H1 (cell line): ENCODE measurements at regions not wholly inside any gene's neighbourhood (a gene's known extent, or its start where the extent isn't known, plus 50 kb on each side); places are given as distances from the start of the nearest gene placed in this dataset.

Source experiments
- CTCF ChIA-PET: fragments of 300-600 bp; sonication (Branson Sonifier 250); formaldehyde crosslinking; loops from one replicate; lab custom pipeline; 2021; ENCODE audit not compliant: partially characterized antibody; lab: Charles Lee
- POLR2A ChIA-PET: fragments of 300-600 bp; sonication (Branson Sonifier 250); formaldehyde crosslinking; loops from one replicate; lab custom pipeline; 2021; ENCODE audit warnings: inconsistent platforms; ENCODE audit not compliant: partially characterized antibody; lab: Charles Lee
- DNase-seq, 2 experiments: peaks; one replicate each; pipeline versions ENCODE4 v3.0.0 to v3.0.0-alpha.2; 2010 to 2022; ENCODE audit warnings: low spot score in 2 of 2, low read depth in 1 of 2, mixed read lengths in 1 of 2
- FAIRE-seq: peaks from 2 replicates; lab custom pipeline; 2011; peaks lifted over from hg19 to GRCh38; lab: Jason Lieb, UNC
- H2AFZ ChIP-seq: 2 replicates; pipeline ENCODE4 v1.8.1; 2012; ENCODE audit warnings: low read length, inconsistent platforms
- H2AK5ac ChIP-seq: 2 replicates; pipeline ENCODE4 v1.6.1; 2013; ENCODE audit warnings: low read depth, low read length
- H2BK120ac ChIP-seq: replicated peaks from 2 replicates; pipeline ENCODE3; 2013; ENCODE audit warnings: low read depth, low read length, inconsistent platforms
- H2BK12ac ChIP-seq: 2 replicates; pipeline ENCODE4 v1.6.1; 2013; ENCODE audit warnings: low read depth, low read length
- H2BK15ac ChIP-seq: 2 replicates; pipeline ENCODE4 v1.6.1; 2013; ENCODE audit warnings: low read length
- H2BK20ac ChIP-seq: 2 replicates; pipeline ENCODE4 v1.6.1; 2013; ENCODE audit warnings: low read length
- H2BK5ac ChIP-seq: 2 replicates; pipeline ENCODE4 v1.6.1; 2013; ENCODE audit warnings: low read depth, low read length
- H3K14ac ChIP-seq: 2 replicates; pipeline ENCODE4 v1.6.1; 2013; ENCODE audit warnings: inconsistent platforms; ENCODE audit not compliant: insufficient read length
- H3K18ac ChIP-seq: 2 replicates; pipeline ENCODE4 v1.6.1; 2013; ENCODE audit warnings: low read length; ENCODE audit errors: extremely low read depth
- H3K23ac ChIP-seq: 2 replicates; pipeline ENCODE4 v1.6.1; 2013; ENCODE audit warnings: inconsistent platforms; ENCODE audit not compliant: insufficient read length
- H3K23me2 ChIP-seq: 2 replicates; pipeline ENCODE4 v1.6.1; 2013; ENCODE audit warnings: low read depth, low read length
- H3K27ac ChIP-seq: 2 replicates; pipeline ENCODE4 v1.6.1; 2011; ENCODE audit warnings: low read depth, low read length, inconsistent platforms
- H3K27me3 ChIP-seq, 4 experiments: replicated peaks in 1 of 4; 1 replicate in 1 of 4; 2 replicates in 3 of 4; pipeline versions ENCODE4 v1.6.1 to v1.8.1; 2011 to 2013; ENCODE audit warnings: low read length in 3 of 4, mild to moderate bottlenecking in 3 of 4, inconsistent platforms in 2 of 4, mixed read lengths in 2 of 4, moderate library complexity in 1 of 4; ENCODE audit not compliant: control insufficient read depth in 3 of 4, insufficient read depth in 3 of 4; ENCODE audit errors: extremely low read depth in 1 of 4
- H3K36me3 ChIP-seq, 4 experiments: 2 replicates each; pipeline versions ENCODE4 v1.6.1 to v1.8.1; 2011 to 2013; ENCODE audit warnings: mild to moderate bottlenecking in 4 of 4, low read length in 3 of 4, moderate library complexity in 2 of 4, control low read depth in 1 of 4, inconsistent platforms in 1 of 4; ENCODE audit not compliant: insufficient read depth in 4 of 4, control insufficient read depth in 2 of 4
- H3K4ac ChIP-seq: replicated peaks from 2 replicates; pipeline ENCODE3; 2013; ENCODE audit warnings: low read length, low read depth, mixed read lengths, inconsistent platforms; ENCODE audit not compliant: insufficient read length
- H3K4me1 ChIP-seq, 4 experiments: replicated peaks in 1 of 4; 1 replicate in 1 of 4; 2 replicates in 3 of 4; pipeline versions ENCODE4 v1.6.1 to v1.8.1; 2011 to 2013; ENCODE audit warnings: low read length in 3 of 4, inconsistent platforms in 2 of 4, mixed read lengths in 1 of 4; ENCODE audit not compliant: insufficient read depth in 4 of 4, control insufficient read depth in 3 of 4
- H3K4me2 ChIP-seq, 2 experiments: 2 replicates each; pipeline versions ENCODE4 v1.6.1 to v1.8.1; 2011 to 2013; ENCODE audit warnings: low read depth in 2 of 2, low read length in 2 of 2, control low read depth in 1 of 2, inconsistent platforms in 1 of 2, mild to moderate bottlenecking in 1 of 2; ENCODE audit not compliant: insufficient read depth in 1 of 2
- H3K4me3 ChIP-seq, 4 experiments: fragments of 200-600, 300-600 bp in 1 of 4; sonication (generic), shearing (Covaris generic), sonication (Bioruptor Twin) in 1 of 4; 2 replicates each; pipeline versions ENCODE4 v1.5.1 to v1.8.1; 2011 to 2016; ENCODE audit warnings: low read length in 4 of 4, low read depth in 3 of 4, control low read depth in 2 of 4, inconsistent platforms in 2 of 4, mild to moderate bottlenecking in 2 of 4, mixed read lengths in 1 of 4, moderate library complexity in 1 of 4; ENCODE audit not compliant: insufficient read depth in 2 of 4; ENCODE audit errors: extremely low read depth in 1 of 4
- H3K56ac ChIP-seq: replicated peaks from 2 replicates; pipeline ENCODE3; 2013; ENCODE audit warnings: low read depth, mild to moderate bottlenecking, mixed read lengths, low read length, inconsistent platforms; ENCODE audit not compliant: insufficient read length
- H3K79me1 ChIP-seq: 2 replicates; pipeline ENCODE4 v1.6.1; 2013; ENCODE audit warnings: low read depth, low read length, control low read depth
- H3K79me2 ChIP-seq, 2 experiments: 2 replicates each; pipeline versions ENCODE4 v1.6.1 to v1.8.1; 2012 to 2013; ENCODE audit warnings: low read length in 2 of 2, mild to moderate bottlenecking in 2 of 2, inconsistent platforms in 1 of 2; ENCODE audit not compliant: insufficient read depth in 2 of 2, control insufficient read depth in 1 of 2
- H3K9ac ChIP-seq, 4 experiments: replicated peaks in 1 of 4; 1 replicate in 1 of 4; 2 replicates in 3 of 4; pipeline versions ENCODE4 v1.6.1 to v1.8.1; 2011 to 2013; ENCODE audit warnings: low read depth in 3 of 4, low read length in 3 of 4, control low read depth in 2 of 4, mild to moderate bottlenecking in 2 of 4, moderate library complexity in 2 of 4, inconsistent platforms in 1 of 4; ENCODE audit errors: extremely low read depth in 1 of 4
- H3K9me3 ChIP-seq, 2 experiments: 2 replicates each; pipeline versions ENCODE4 v1.6.1 to v1.8.1; 2012 to 2013; ENCODE audit warnings: mild to moderate bottlenecking in 2 of 2, moderate library complexity in 2 of 2, control low read depth in 1 of 2, inconsistent platforms in 1 of 2, low read depth in 1 of 2, low read length in 1 of 2, mixed read lengths in 1 of 2; ENCODE audit not compliant: insufficient read depth in 2 of 2
- H4K20me1 ChIP-seq, 2 experiments: replicated peaks in 1 of 2; 2 replicates each; pipeline versions ENCODE3 to v1.8.1; 2011 to 2013; ENCODE audit warnings: inconsistent platforms in 2 of 2, low read length in 2 of 2, mild to moderate bottlenecking in 1 of 2; ENCODE audit not compliant: insufficient read depth in 2 of 2, control insufficient read depth in 1 of 2
- H4K5ac ChIP-seq: 2 replicates; pipeline ENCODE4 v1.6.1; 2013; ENCODE audit warnings: low read length, low read depth, mixed read lengths, inconsistent platforms; ENCODE audit not compliant: insufficient read length
- H4K8ac ChIP-seq: 2 replicates; pipeline ENCODE4 v1.8.0; 2013; ENCODE audit warnings: mild to moderate bottlenecking, moderate library complexity, low read length, inconsistent platforms; ENCODE audit not compliant: insufficient read depth; ENCODE audit errors: extremely low read depth
- H4K91ac ChIP-seq: replicated peaks from 2 replicates; pipeline ENCODE3; 2013; ENCODE audit warnings: low read length, mixed read lengths, inconsistent platforms; ENCODE audit not compliant: insufficient read length
- ASH2L ChIP-seq: fragments of 200-600, 300-600 bp; sonication (generic); IDR thresholded peaks from one replicate; pipeline ENCODE4 v1.7.1; 2017; ENCODE audit warnings: low read length
- CBX8 ChIP-seq: fragments of 300-800, 300-1000 bp; sonication (generic); IDR thresholded peaks from 2 replicates; pipeline ENCODE4 v1.7.1; 2016; ENCODE audit warnings: low read depth, low read length, borderline replicate concordance
- CTBP2 ChIP-seq: IDR thresholded peaks from 2 replicates; pipeline ENCODE4 v1.7.0; 2011; ENCODE audit warnings: borderline replicate concordance, mild to moderate bottlenecking, moderate library complexity, mixed read lengths, low read length; ENCODE audit not compliant: insufficient read depth, insufficient read length
- EGR1 ChIP-seq: IDR thresholded peaks from 2 replicates; pipeline ENCODE4 v1.6.1; 2011; ENCODE audit warnings: low read depth, low read length, borderline replicate concordance
- EP300 ChIP-seq, 2 experiments: IDR thresholded peaks; 1 replicate in 1 of 2; 2 replicates in 1 of 2; pipeline ENCODE4 v1.6.1; 2011 to 2012; ENCODE audit warnings: low read depth in 2 of 2, low read length in 2 of 2, mild to moderate bottlenecking in 2 of 2, borderline replicate concordance in 1 of 2, inconsistent platforms in 1 of 2, moderate library complexity in 1 of 2
- GABPA ChIP-seq: IDR thresholded peaks from 2 replicates; pipeline ENCODE4 v1.6.1; 2011; ENCODE audit warnings: mild to moderate bottlenecking, low read length, moderate library complexity, borderline replicate concordance; ENCODE audit not compliant: insufficient read depth
- KDM4A ChIP-seq: IDR thresholded peaks from one replicate; pipeline ENCODE4 v1.7.1; 2012; ENCODE audit warnings: low read depth, mild to moderate bottlenecking, moderate library complexity, low read length, inconsistent platforms; ENCODE audit not compliant: severe bottlenecking
- KDM5A ChIP-seq: fragments of 200-600 bp; IDR thresholded peaks from 2 replicates; pipeline ENCODE4 v1.7.1; 2012; ENCODE audit warnings: mild to moderate bottlenecking, low read length, inconsistent platforms, mixed read lengths
- NANOG ChIP-seq: IDR thresholded peaks from 2 replicates; pipeline ENCODE4 v1.6.1; 2011; ENCODE audit warnings: low read length, low read depth, mild to moderate bottlenecking, inconsistent platforms; ENCODE audit not compliant: insufficient read depth, poor library complexity, severe bottlenecking
- NRF1 ChIP-seq: IDR thresholded peaks from 2 replicates; pipeline ENCODE4 v1.6.1; 2011; ENCODE audit warnings: mild to moderate bottlenecking, low read depth, low read length, improper control_type of control experiment
- SP2 ChIP-seq: IDR thresholded peaks from 2 replicates; pipeline ENCODE4 v1.6.1; 2012; ENCODE audit warnings: mild to moderate bottlenecking, low read length, inconsistent platforms
- SRF ChIP-seq: IDR thresholded peaks from 2 replicates; pipeline ENCODE4 v1.6.1; 2011; ENCODE audit warnings: mild to moderate bottlenecking, low read depth, low read length, moderate library complexity
- TEAD4 ChIP-seq: IDR thresholded peaks from 2 replicates; pipeline ENCODE4 v1.6.1; 2012; ENCODE audit warnings: low read depth, low read length, inconsistent platforms, mixed read lengths
- WGBS, 2 experiments: shearing (Covaris generic) in 1 of 2; methylation state at CpG; one replicate each; pipeline versions ENCODE4 v1.1.6 to v1.1.7; 2013 to 2015; ENCODE audit warnings: low lambda C conversion rate in 2 of 2, mixed read lengths in 2 of 2, inconsistent platforms in 1 of 2, low coverage in 1 of 2, missing lambda C conversion rate in 1 of 2; ENCODE audit not compliant: insufficient replicate concordance in 2 of 2, insufficient coverage in 1 of 2, insufficient read length in 1 of 2; ENCODE audit errors: extremely low coverage in 1 of 2, missing lambda C conversion rate in 1 of 2; 5-methylcytosine and 5-hydroxymethylcytosine counted together

GRCh38 chr11:114914231-114915005, 236.1 kb downstream of the NXPE2 start:
- 92% methylated on average over 1 of the region's 1 CpG; no CpG with 5 or more reads in 1 of the 2 experiments for WGBS, 2 experiments
- TF ChIP-seq NRF1, result no peak
- no peak for TF ChIP-seq EGR1
- TF ChIP-seq KDM4A, result no peak
- no peak for TF ChIP-seq CBX8
- no peak for TF ChIP-seq GABPA
- no peak for TF ChIP-seq ASH2L
- TF ChIP-seq KDM5A, result no peak
- TF ChIP-seq SRF, result no peak
- no peak for TF ChIP-seq EP300 (IDR thresholded peaks at IDR 0.05; ENCODE audit: borderline replicate concordance in 1 of 2, low read depth in 2 of 2, low read length in 2 of 2)
- no peak for TF ChIP-seq SP2
- TF ChIP-seq NANOG, result no peak
- no peak for TF ChIP-seq TEAD4
- no peak for TF ChIP-seq CTBP2

More at GRCh38 chr11:114914231-114915005, 236.1 kb downstream of the NXPE2 start:
- CTCF ChIA-PET, result interaction anchor here (0.5 to 4.6 kb wide), 6 partner anchors 10 to 356 kb away, joined by 3 to 28 read pairs (median 6); no protein-coding TSS in a partner anchor
- FAIRE-seq, result no peak
- no peaks in the 10 kb centered on the region for H3K23me2 ChIP-seq
- H3K27me3 ChIP-seq, result no peaks in the 10 kb centered on the region
- no peaks in the 10 kb centered on the region; a peak in 1 of 7 replicates for H3K4me1 ChIP-seq
- H3K36me3 ChIP-seq, result no peaks in the 10 kb centered on the region
- no peak overlapping the region for H2BK5ac ChIP-seq
- no peak overlapping the region for H3K14ac ChIP-seq
- POLR2A ChIA-PET, result no interaction called here
- no peak overlapping the region for H2BK120ac ChIP-seq
- no peak overlapping the region for H3K9ac ChIP-seq
- H3K4me2 ChIP-seq, result no peak overlapping the region
- no peak overlapping the region for H3K27ac ChIP-seq
- H4K91ac ChIP-seq, result no peak overlapping the region
- H4K5ac ChIP-seq, result no peak overlapping the region
- no peaks in the 10 kb centered on the region for H4K20me1 ChIP-seq
- no peak overlapping the region for H2BK12ac ChIP-seq
- H3K4ac ChIP-seq, result no peak overlapping the region
- no peaks in the 10 kb centered on the region for H3K79me2 ChIP-seq
- H2BK15ac ChIP-seq, result no peak overlapping the region
- no peaks in the 10 kb centered on the region for H3K79me1 ChIP-seq
- H3K4me3 ChIP-seq, result no peak overlapping the region
- H2BK20ac ChIP-seq, result no peak overlapping the region
- H3K23ac ChIP-seq, result no peak overlapping the region
- H4K8ac ChIP-seq, result no peak overlapping the region
- no peak overlapping the region for H3K56ac ChIP-seq
- no peak overlapping the region; the same call in 1 of the 2 replicates for H2AK5ac ChIP-seq
- no peak overlapping the region for H3K18ac ChIP-seq
- no peak overlapping the region for H2AFZ ChIP-seq
- DNase-seq, result no peak
- no peaks in the 10 kb centered on the region for H3K9me3 ChIP-seq
